ENCODE measurements at regions not wholly inside any gene's neighbourhood (a gene's known extent, or its start where the extent isn't known, plus 50 kb on each side); places are given as distances from the start of the nearest gene placed in this dataset.

- Histone ChIP-seq H3K27ac (ENCODE audit: low read depth, low read length, poor library complexity, severe bottlenecking) (no peak overlapping the region), H3K9me3 (ENCODE audit: low read length) (no peaks in the 10 kb centered on the region), H3K36me3 (ENCODE audit: insufficient read depth, low read length) (no peaks in the 10 kb centered on the region), H2AFZ (ENCODE audit: low read length) (no peak overlapping the region), H3K9me2 (ENCODE audit: low read depth, low read length) (no peaks in the 10 kb centered on the region), H3K4me3 (ENCODE audit: low read depth, low read length, poor library complexity, severe bottlenecking) (no peak overlapping the region), H3K9ac (ENCODE audit: low read length) (no peak overlapping the region), H3K27me3 (ENCODE audit: insufficient read depth, low read length) (no peaks in the 10 kb centered on the region), H3K79me2 (ENCODE audit: insufficient read depth, low read length) (no peaks in the 10 kb centered on the region), H4K20me1 (ENCODE audit: insufficient read depth, low read length) (no peaks in the 10 kb centered on the region), H3K4me1 (ENCODE audit: insufficient read depth, low read length, severe bottlenecking) (no peaks in the 10 kb centered on the region), H3F3A (ENCODE audit: insufficient read depth, low read length) (no peaks in the 10 kb centered on the region), H3K4me2 (ENCODE audit: low read length) (no peak overlapping the region)
- TF ChIP-seq EZH2 (IDR thresholded peaks at IDR 0.05; ENCODE audit: borderline replicate concordance, low read length) (no peak), CTCF (IDR thresholded peaks at IDR 0.05; ENCODE audit: low read length) (no peak)
Measured at GRCh38 chr10:52632591-52632990, 140.0 kb downstream of the MBL2 start.

GRCh38 chr10:52633266-52633665 lies 139.3 kb downstream of the MBL2 start:
- Histone ChIP-seq H3K4me3 (ENCODE audit: low read depth, low read length, poor library complexity, severe bottlenecking) (no peak overlapping the region), H3K79me2 (ENCODE audit: insufficient read depth, low read length) (no peaks in the 10 kb centered on the region), H4K20me1 (ENCODE audit: insufficient read depth, low read length) (no peaks in the 10 kb centered on the region), H3K27ac (ENCODE audit: low read depth, low read length, poor library complexity, severe bottlenecking) (no peak overlapping the region), H2AFZ (ENCODE audit: low read length) (no peak overlapping the region), H3K4me2 (ENCODE audit: low read length) (no peak overlapping the region), H3K27me3 (ENCODE audit: insufficient read depth, low read length) (no peaks in the 10 kb centered on the region), H3K9me3 (ENCODE audit: low read length) (no peaks in the 10 kb centered on the region), H3K36me3 (ENCODE audit: insufficient read depth, low read length) (no peaks in the 10 kb centered on the region), H3F3A (ENCODE audit: insufficient read depth, low read length) (no peaks in the 10 kb centered on the region), H3K9me2 (ENCODE audit: low read depth, low read length) (no peaks in the 10 kb centered on the region), H3K9ac (ENCODE audit: low read length) (no peak overlapping the region), H3K4me1 (ENCODE audit: insufficient read depth, low read length, severe bottlenecking) (no peaks in the 10 kb centered on the region)
- TF ChIP-seq CTCF (IDR thresholded peaks at IDR 0.05; ENCODE audit: low read length) (no peak), EZH2 (IDR thresholded peaks at IDR 0.05; ENCODE audit: borderline replicate concordance, low read length) (no peak)

- Histone ChIP-seq H2AFZ (ENCODE audit: low read length) (no peak overlapping the region), H3K27me3 (ENCODE audit: insufficient read depth, low read length) (no peaks in the 10 kb centered on the region), H3K4me1 (ENCODE audit: insufficient read depth, low read length, severe bottlenecking) (no peaks in the 10 kb centered on the region), H3K79me2 (ENCODE audit: insufficient read depth, low read length) (no peaks in the 10 kb centered on the region), H3K36me3 (ENCODE audit: insufficient read depth, low read length) (no peaks in the 10 kb centered on the region), H3K4me3 (ENCODE audit: low read depth, low read length, poor library complexity, severe bottlenecking) (no peak overlapping the region), H3F3A (ENCODE audit: insufficient read depth, low read length) (no peaks in the 10 kb centered on the region), H3K9me2 (ENCODE audit: low read depth, low read length) (no peaks in the 10 kb centered on the region), H4K20me1 (ENCODE audit: insufficient read depth, low read length) (no peaks in the 10 kb centered on the region), H3K9me3 (ENCODE audit: low read length) (no peaks in the 10 kb centered on the region), H3K9ac (ENCODE audit: low read length) (no peak overlapping the region), H3K27ac (ENCODE audit: low read depth, low read length, poor library complexity, severe bottlenecking) (no peak overlapping the region), H3K4me2 (ENCODE audit: low read length) (no peak overlapping the region)
- no peak for TF ChIP-seq EZH2 (IDR thresholded peaks at IDR 0.05; ENCODE audit: borderline replicate concordance, low read length)
- no peak for TF ChIP-seq CTCF (IDR thresholded peaks at IDR 0.05; ENCODE audit: low read length)
Measured at GRCh38 chr10:52635651-52636050, 136.9 kb downstream of the MBL2 start.
